A549 (cell line): ENCODE measurements at regions not wholly inside any gene's neighbourhood (a gene's known extent, or its start where the extent isn't known, plus 50 kb on each side); places are given as distances from the start of the nearest gene placed in this dataset.
A peak's percentile ranks its signal among the peaks of the same experiment; 100 is the strongest.

Experiments
- ATAC-seq, 2 experiments: fragments of 200-7000 bp in 1 of 2; fragments of >200 bp in 1 of 2; cut with Nextera tagmentation in 1 of 2; cut with Tn5 transposase in 1 of 2; 3 replicates each; pipeline versions ENCODE4 v1.8.0 to v1.9.1; 2018 to 2020; ENCODE audit warnings: mild to moderate bottlenecking in 1 of 2, moderate library complexity in 1 of 2
- CTCF ChIA-PET: fragments of 300-600 bp; sonication (Branson Sonifier 250); formaldehyde crosslinking; extraction: SDS; loops from one replicate; lab custom pipeline; 2021; ENCODE audit warnings: antibody characterized with exemption, inconsistent platforms; lab: Yijun Ruan, JAX
- POLR2A ChIA-PET: fragments of 350-600 bp; formaldehyde crosslinking; extraction: SDS; loops from one replicate; lab custom pipeline; 2021; ENCODE audit warnings: antibody characterized with exemption, inconsistent platforms; lab: Yijun Ruan, JAX
- DNase-seq, 2 experiments: peaks; one replicate each; pipeline versions ENCODE4 v3.0.0 to v3.0.0-alpha.2; 2011 to 2016; ENCODE audit warnings: low read depth in 1 of 2, low spot score in 1 of 2
- FAIRE-seq: peaks from 2 replicates; lab custom pipeline; 2011; peaks lifted over from hg19 to GRCh38; lab: Jason Lieb, UNC
- H3K27ac ChIP-seq, 2 experiments: fragments of >200 bp; sonication (Bioruptor Twin); formaldehyde crosslinking; 3 replicates each; pipeline ENCODE4 v1.5.1; 2016 to 2017
- H3K4me1 ChIP-seq: fragments of >200 bp; sonication (Bioruptor Twin); formaldehyde crosslinking; 3 replicates; pipeline ENCODE4 v1.6.1; 2016
- H3K4me2 ChIP-seq: fragments of >200 bp; sonication (Bioruptor Twin); formaldehyde crosslinking; 3 replicates; pipeline ENCODE4 v1.6.1; 2016
- H3K4me3 ChIP-seq: fragments of >200 bp; sonication (Bioruptor Twin); formaldehyde crosslinking; 3 replicates; pipeline ENCODE4 v1.5.1; 2016
- H3K9me3 ChIP-seq: fragments of >200 bp; sonication (Bioruptor Twin); formaldehyde crosslinking; 3 replicates; pipeline ENCODE4 v1.6.1; 2016
- BHLHE40 ChIP-seq: IDR thresholded peaks from 2 replicates; pipeline ENCODE4 v1.6.1; 2012; ENCODE audit warnings: low read depth, low read length, inconsistent platforms
- CHD4 ChIP-seq: fragments of 200-600 bp; sonication (generic); IDR thresholded peaks from 2 replicates; pipeline ENCODE4 v1.6.1; 2016; ENCODE audit warnings: antibody characterized with exemption, mild to moderate bottlenecking, borderline replicate concordance
- EP300 ChIP-seq, 2 experiments: fragments of >200 bp; sonication (Bioruptor Twin); formaldehyde crosslinking; IDR thresholded peaks; 2 replicates in 1 of 2; 3 replicates in 1 of 2; pipeline ENCODE4 v1.6.1; 2016 to 2017
- ESRRA ChIP-seq: fragments of 150-350 bp; IDR thresholded peaks from 2 replicates; pipeline ENCODE4 v1.6.1; 2014; ENCODE audit warnings: mild to moderate bottlenecking, low read length, borderline replicate concordance
- FOSB ChIP-seq: fragments of 250-450 bp; sonication (Bioruptor Pico); IDR thresholded peaks from 2 replicates; pipeline ENCODE4 v1.5.0; 2020; ENCODE audit warnings: mild to moderate bottlenecking, moderate library complexity
- FOXS1 ChIP-seq: fragments of 250-450 bp; sonication (Bioruptor Pico); IDR thresholded peaks from 2 replicates; pipeline ENCODE4 v1.5.0; 2020; ENCODE audit warnings: mild to moderate bottlenecking, moderate library complexity
- HDAC2 ChIP-seq: fragments of 200-600 bp; sonication (generic); IDR thresholded peaks from 2 replicates; pipeline ENCODE4 v1.6.1; 2016
- HEYL ChIP-seq: fragments of 250-450 bp; sonication (Bioruptor Pico); IDR thresholded peaks from 2 replicates; pipeline ENCODE4 v1.8.0; 2021; ENCODE audit warnings: mild to moderate bottlenecking, moderate library complexity
- JUN ChIP-seq, 2 experiments: fragments of >200 bp; sonication (Bioruptor Twin); formaldehyde crosslinking; IDR thresholded peaks; 2 replicates in 1 of 2; 3 replicates in 1 of 2; pipeline ENCODE4 v1.6.1; 2016 to 2017
- MAZ ChIP-seq: fragments of 150-350 bp; IDR thresholded peaks from 2 replicates; pipeline ENCODE4 v1.6.1; 2014; ENCODE audit warnings: antibody characterized with exemption, low read depth, low read length, borderline replicate concordance
- NPAS2 ChIP-seq: fragments of 250-450 bp; sonication (Bioruptor Pico); IDR thresholded peaks from 2 replicates; pipeline ENCODE4 v1.8.0; 2022; ENCODE audit warnings: mild to moderate bottlenecking, moderate library complexity, borderline replicate concordance
- NR3C1 ChIP-seq: fragments of >200 bp; sonication (Bioruptor Twin); formaldehyde crosslinking; IDR thresholded peaks from 3 replicates; pipeline ENCODE4 v1.6.1; 2017
- POLR2A ChIP-seq: IDR thresholded peaks from 2 replicates; pipeline ENCODE4 v1.6.1; 2012; ENCODE audit warnings: mild to moderate bottlenecking, low read length
- RARB ChIP-seq: fragments of 250-450 bp; sonication (Bioruptor Pico); IDR thresholded peaks from 2 replicates; pipeline ENCODE4 v1.8.0; 2021; ENCODE audit warnings: mild to moderate bottlenecking, moderate library complexity
- RCOR1 ChIP-seq: fragments of 150-350 bp; IDR thresholded peaks from 2 replicates; pipeline ENCODE4 v1.6.1; 2014; ENCODE audit warnings: antibody characterized with exemption, low read length, low read depth
- RNF2 ChIP-seq: fragments of 200-600 bp; sonication (generic); IDR thresholded peaks from 2 replicates; pipeline ENCODE4 v1.6.1; 2016; ENCODE audit warnings: low read depth, mild to moderate bottlenecking, antibody characterized with exemption, moderate library complexity, borderline replicate concordance
- ZC3H11A ChIP-seq: fragments of 450-650 bp; IDR thresholded peaks from 2 replicates; pipeline ENCODE4 v1.6.1; 2014; ENCODE audit warnings: antibody characterized with exemption, mild to moderate bottlenecking
- WGBS: methylation state at CpG from one replicate; pipeline ENCODE4 v1.1.6; 2017; ENCODE audit errors: missing lambda C conversion rate; 5-methylcytosine and 5-hydroxymethylcytosine counted together
- TF ChIP-seq, protein P1 (sequence below): fragments of >200 bp; sonication (Bioruptor Twin); formaldehyde crosslinking; IDR thresholded peaks from 2 replicates; pipeline ENCODE4 v1.6.1; 2016
- TF ChIP-seq, protein P2 (sequence below): fragments of >200 bp; sonication (Bioruptor Twin); formaldehyde crosslinking; IDR thresholded peaks from 3 replicates; pipeline ENCODE4 v1.5.1; 2016
- TF ChIP-seq, protein P3 (sequence below): IDR thresholded peaks from 2 replicates; pipeline ENCODE4 v1.6.1; 2012
- TF ChIP-seq, protein P4 (sequence below): fragments of >200 bp; sonication (Bioruptor Twin); formaldehyde crosslinking; IDR thresholded peaks from 3 replicates; pipeline ENCODE4 v1.6.1; 2016
- TF ChIP-seq, protein P5 (sequence below): fragments of 250-450 bp; sonication (Bioruptor Pico); IDR thresholded peaks from 2 replicates; pipeline ENCODE4 v1.5.0; 2020; ENCODE audit warnings: low read depth, mild to moderate bottlenecking, moderate library complexity
- TF ChIP-seq, protein P6 (sequence below): IDR thresholded peaks from 2 replicates; pipeline ENCODE4 v1.6.1; 2012; ENCODE audit warnings: low read depth, borderline replicate concordance
- TF ChIP-seq, protein P7 (sequence below): fragments of 250-450 bp; sonication (Bioruptor Pico); IDR thresholded peaks from 2 replicates; pipeline ENCODE4 v1.5.0; 2021; ENCODE audit warnings: mild to moderate bottlenecking, moderate library complexity, borderline replicate concordance

DNA sequence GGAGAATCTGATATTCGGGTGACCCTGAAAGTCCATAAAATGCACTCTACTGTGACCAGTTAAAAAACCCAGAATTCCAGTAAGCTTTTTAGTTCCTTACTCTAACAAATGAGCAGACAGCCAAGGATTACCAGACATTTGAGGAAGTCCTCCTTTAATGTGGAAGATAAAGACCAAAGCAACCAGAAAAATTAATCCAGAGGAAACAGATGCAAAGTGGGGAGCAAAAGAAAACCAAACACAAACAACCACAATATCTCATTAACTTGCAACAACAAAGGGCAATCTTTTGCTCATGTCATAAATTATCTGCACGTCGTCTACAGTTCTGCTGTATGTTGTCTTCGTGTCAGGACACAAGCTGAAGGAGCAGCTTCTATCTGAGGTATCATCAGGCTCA is 164.4 kb downstream of the PJA1 start:
- Histone ChIP-seq H3K4me3 (no peak overlapping the region), H3K27ac (no peak overlapping the region), H3K4me2 (no peak overlapping the region), H3K9me3 (no peaks in the 10 kb centered on the region; the same call in 2 of the 3 replicates), H3K4me1 (no peaks in the 10 kb centered on the region)
- DNase-seq (no peak), FAIRE-seq (no peak), ATAC-seq (no peak)
- TF ChIP-seq, protein P1, sequence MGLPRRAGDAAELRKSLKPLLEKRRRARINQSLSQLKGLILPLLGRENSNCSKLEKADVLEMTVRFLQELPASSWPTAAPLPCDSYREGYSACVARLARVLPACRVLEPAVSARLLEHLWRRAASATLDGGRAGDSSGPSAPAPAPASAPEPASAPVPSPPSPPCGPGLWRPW: no peak
- TF ChIP-seq CHD4 (no peak), NR3C1 (no peak), RCOR1 (no peak), RNF2 (no peak)
- ChIA-PET CTCF (no interaction called here), POLR2A (no interaction called here)
- 51% methylated on average over 4 of the region's 4 CpGs for WGBS

DNA sequence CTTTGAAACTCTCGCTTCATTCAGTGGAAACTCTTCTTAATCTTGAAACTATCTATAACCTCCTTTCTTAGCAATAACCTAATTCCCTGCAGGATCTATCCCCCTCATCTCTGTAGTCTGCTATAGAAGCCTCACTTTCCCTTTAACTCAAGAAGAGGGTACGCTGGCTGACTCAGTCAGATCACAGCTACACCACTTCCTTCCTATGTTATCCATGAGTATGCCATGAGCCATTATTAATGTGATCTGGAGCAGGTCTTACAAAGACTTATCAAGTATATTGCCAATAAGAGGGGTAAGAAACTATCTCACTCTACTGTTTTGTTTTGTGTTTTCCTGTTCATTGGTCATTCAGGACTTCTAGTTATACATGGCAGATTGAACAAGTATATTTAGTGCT is 165.3 kb downstream of the PJA1 start:
- H3K4me2 ChIP-seq: no peak overlapping the region

DNA sequence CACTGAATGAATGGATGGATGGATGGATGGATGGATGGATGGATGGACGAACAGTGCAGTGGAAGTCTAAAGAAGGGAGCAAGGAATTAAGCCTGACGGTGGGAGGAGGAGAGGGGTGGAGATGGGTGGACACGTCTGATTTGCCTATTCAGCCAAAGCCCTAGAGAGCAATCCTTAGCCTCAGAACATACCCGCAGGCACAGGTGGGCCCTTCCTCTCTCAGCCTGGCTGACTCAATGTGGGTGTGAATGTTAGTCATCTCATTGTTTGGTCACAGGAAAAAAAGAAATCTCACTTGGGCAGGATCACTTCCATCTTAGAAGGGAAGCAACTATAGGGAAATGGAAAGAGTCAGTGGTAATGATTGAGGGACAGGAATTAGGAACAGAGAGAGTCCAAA is 165.9 kb downstream of the PJA1 start:
- CTCF ChIA-PET: no interaction called here
- POLR2A ChIA-PET: no interaction called here
- Histone ChIP-seq H3K4me2 (no peak overlapping the region), H3K4me1 (no peaks in the 10 kb centered on the region), H3K9me3 (no peaks in the 10 kb centered on the region), H3K27ac (no peak overlapping the region), H3K4me3 (no peak overlapping the region)
- TF ChIP-seq FOSB (CRISPR knock-in tag) (no peak), POLR2A (no peak), BHLHE40 (no peak), HDAC2 (no peak), NR3C1 (no peak), JUN (IDR thresholded peaks at IDR 0.05) (no peak)
- TF ChIP-seq, protein P2, sequence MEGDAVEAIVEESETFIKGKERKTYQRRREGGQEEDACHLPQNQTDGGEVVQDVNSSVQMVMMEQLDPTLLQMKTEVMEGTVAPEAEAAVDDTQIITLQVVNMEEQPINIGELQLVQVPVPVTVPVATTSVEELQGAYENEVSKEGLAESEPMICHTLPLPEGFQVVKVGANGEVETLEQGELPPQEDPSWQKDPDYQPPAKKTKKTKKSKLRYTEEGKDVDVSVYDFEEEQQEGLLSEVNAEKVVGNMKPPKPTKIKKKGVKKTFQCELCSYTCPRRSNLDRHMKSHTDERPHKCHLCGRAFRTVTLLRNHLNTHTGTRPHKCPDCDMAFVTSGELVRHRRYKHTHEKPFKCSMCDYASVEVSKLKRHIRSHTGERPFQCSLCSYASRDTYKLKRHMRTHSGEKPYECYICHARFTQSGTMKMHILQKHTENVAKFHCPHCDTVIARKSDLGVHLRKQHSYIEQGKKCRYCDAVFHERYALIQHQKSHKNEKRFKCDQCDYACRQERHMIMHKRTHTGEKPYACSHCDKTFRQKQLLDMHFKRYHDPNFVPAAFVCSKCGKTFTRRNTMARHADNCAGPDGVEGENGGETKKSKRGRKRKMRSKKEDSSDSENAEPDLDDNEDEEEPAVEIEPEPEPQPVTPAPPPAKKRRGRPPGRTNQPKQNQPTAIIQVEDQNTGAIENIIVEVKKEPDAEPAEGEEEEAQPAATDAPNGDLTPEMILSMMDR: no peak
- TF ChIP-seq, protein P3, sequence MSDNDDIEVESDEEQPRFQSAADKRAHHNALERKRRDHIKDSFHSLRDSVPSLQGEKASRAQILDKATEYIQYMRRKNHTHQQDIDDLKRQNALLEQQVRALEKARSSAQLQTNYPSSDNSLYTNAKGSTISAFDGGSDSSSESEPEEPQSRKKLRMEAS: no peak
- TF ChIP-seq, protein P4, sequence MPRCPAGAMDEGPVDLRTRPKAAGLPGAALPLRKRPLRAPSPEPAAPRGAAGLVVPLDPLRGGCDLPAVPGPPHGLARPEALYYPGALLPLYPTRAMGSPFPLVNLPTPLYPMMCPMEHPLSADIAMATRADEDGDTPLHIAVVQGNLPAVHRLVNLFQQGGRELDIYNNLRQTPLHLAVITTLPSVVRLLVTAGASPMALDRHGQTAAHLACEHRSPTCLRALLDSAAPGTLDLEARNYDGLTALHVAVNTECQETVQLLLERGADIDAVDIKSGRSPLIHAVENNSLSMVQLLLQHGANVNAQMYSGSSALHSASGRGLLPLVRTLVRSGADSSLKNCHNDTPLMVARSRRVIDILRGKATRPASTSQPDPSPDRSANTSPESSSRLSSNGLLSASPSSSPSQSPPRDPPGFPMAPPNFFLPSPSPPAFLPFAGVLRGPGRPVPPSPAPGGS: no peak
- TF ChIP-seq, protein P5, sequence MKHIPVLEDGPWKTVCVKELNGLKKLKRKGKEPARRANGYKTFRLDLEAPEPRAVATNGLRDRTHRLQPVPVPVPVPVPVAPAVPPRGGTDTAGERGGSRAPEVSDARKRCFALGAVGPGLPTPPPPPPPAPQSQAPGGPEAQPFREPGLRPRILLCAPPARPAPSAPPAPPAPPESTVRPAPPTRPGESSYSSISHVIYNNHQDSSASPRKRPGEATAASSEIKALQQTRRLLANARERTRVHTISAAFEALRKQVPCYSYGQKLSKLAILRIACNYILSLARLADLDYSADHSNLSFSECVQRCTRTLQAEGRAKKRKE (CRISPR knock-in tag): no peak
- DNase-seq: peak in 1 of 2 experiments; percentile 10
- ATAC-seq: peak; percentile 24 to 34; a peak in 1 of 6 replicates
- 8% methylated on average over 4 of the region's 4 CpGs for WGBS
- peak; percentile 23 for FAIRE-seq

More for the DNA sequence above, 165.3 kb downstream of the PJA1 start:
- POLR2A ChIA-PET: no interaction called here
- no peaks in the 10 kb centered on the region for H3K4me1 ChIP-seq
- no peaks in the 10 kb centered on the region for H3K9me3 ChIP-seq
- TF ChIP-seq MAZ (no peak), RARB (CRISPR knock-in tag) (no peak), HEYL (CRISPR knock-in tag) (no peak), ESRRA (no peak), EP300 (IDR thresholded peaks at IDR 0.05) (no peak), FOSB (CRISPR knock-in tag) (no peak), FOXS1 (CRISPR knock-in tag) (no peak), ZC3H11A (no peak), NPAS2 (CRISPR knock-in tag) (no peak), JUN (IDR thresholded peaks at IDR 0.05) (no peak), POLR2A (no peak)
- TF ChIP-seq, protein P1: no peak
- TF ChIP-seq, protein P6, sequence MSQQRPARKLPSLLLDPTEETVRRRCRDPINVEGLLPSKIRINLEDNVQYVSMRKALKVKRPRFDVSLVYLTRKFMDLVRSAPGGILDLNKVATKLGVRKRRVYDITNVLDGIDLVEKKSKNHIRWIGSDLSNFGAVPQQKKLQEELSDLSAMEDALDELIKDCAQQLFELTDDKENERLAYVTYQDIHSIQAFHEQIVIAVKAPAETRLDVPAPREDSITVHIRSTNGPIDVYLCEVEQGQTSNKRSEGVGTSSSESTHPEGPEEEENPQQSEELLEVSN: no peak
- TF ChIP-seq, protein P4: no peak
- TF ChIP-seq, protein P7, sequence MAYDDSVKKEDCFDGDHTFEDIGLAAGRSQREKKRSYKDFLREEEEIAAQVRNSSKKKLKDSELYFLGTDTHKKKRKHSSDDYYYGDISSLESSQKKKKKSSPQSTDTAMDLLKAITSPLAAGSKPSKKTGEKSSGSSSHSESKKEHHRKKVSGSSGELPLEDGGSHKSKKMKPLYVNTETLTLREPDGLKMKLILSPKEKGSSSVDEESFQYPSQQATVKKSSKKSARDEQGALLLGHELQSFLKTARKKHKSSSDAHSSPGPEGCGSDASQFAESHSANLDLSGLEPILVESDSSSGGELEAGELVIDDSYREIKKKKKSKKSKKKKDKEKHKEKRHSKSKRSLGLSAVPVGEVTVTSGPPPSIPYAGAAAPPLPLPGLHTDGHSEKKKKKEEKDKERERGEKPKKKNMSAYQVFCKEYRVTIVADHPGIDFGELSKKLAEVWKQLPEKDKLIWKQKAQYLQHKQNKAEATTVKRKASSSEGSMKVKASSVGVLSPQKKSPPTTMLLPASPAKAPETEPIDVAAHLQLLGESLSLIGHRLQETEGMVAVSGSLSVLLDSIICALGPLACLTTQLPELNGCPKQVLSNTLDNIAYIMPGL (CRISPR knock-in tag): no peak
- TF ChIP-seq, all 56 proteins: peak for 0
- CTCF ChIA-PET: no interaction called here
- Histone ChIP-seq H3K4me3 (no peak overlapping the region), H3K27ac (no peak overlapping the region)
- DNase-seq (no peak), ATAC-seq (no peak), FAIRE-seq (no peak)
- WGBS: 56% methylated on average over 2 of the region's 2 CpGs
